HG03139 (cell line): ENCODE measurements at regions not wholly inside any gene's neighbourhood (a gene's known extent, or its start where the extent isn't known, plus 50 kb on each side); places are given as distances from the start of the nearest gene placed in this dataset.
"Not testable (repeated sequence)": the region's sequence is repeated elsewhere in the genome, so short reads cannot be mapped to it uniquely, and the experiment has no call there.

ENCODE experiments used
- ATAC-seq: cut with Tn5 transposase; IDR thresholded peaks from one replicate; pipeline ENCODE4 v1.9.1; 2021; ENCODE audit not compliant: unreplicated experiment

DNA sequence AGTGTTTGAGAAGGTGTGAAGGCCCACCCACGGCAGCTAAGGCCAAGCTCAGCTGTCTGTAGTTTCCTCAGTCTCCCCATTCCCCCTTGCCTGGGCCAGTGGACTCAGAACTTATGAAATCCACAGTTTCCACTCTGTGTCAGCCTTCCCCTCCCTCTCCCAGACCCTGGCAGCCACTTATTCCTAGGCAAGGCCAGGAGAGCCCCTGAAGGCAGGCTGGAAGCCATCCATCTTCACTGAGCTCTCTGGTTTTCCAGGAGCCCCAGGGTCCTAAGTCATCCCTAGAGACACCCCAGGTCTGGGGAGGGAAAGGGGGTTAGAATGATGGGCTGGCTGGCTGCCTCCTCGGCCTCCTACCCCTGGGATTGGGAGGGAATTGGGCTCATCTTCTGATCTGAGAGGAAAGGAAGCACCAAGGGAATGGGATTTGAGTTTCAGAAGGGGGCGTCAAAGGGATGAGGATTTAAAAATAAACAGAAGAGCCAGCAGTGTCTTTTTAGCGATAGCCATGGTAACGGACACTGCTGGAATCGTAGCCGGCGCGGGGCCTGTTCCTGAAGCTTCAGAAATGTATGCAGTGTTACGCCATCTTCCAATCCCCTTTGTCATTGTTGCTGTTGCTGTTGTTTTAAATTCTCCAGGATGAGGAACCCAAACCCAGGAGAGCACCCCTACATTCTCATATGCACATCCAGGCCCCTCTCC is 561.1 kb upstream of the CADM1 start:
- no peak for ATAC-seq

DNA sequence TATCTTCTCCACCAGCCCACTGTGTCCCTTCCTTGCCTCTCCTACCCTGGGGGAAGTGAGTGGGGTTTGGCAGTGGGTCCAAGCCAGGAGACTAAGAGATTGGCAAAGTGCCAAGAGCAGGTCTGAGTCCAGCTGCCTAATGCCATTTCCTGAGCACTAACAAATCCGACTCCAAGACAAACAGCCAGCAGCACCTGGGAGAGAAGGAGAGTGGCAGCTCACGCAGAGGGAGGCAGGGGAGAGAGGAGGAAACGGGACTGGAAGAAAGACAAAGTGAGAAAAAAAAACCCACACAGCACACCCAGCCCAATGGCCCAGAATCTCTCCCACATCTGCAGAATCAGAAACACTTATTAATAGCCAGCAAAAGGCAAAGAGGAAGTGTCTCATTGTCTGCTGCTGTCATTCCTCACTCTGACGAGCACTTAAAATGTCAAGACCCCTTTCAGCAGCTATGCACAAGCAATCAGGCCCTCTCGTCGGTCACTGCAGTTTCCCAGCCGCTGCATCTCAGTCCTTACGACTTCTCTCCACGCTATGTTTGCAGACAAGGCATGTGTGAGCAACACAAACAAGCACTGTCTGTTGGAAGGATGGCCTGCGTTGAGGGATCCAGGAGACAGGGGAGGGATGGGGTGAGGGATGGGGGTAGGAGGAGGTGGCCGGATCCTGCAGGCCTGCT is 558.4 kb upstream of the CADM1 start:
- no peak for ATAC-seq

DNA sequence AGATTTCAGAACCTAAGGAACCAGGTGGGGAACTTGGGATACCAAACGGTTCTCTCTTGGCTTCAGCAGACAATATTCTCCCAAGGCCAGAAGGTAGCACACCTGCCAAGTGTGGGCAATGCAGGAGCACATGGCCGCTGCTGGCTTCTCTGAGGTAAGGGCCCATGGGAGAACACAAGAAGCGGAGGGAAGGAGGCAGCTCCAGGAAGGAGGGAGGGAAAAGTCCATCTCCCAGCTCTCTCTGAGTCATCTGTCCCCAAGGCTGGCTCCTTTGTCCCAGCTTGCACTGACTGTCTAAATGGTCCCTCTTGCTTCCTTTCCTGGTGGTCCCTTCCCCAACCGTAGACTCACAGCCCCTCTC is 557.9 kb upstream of the CADM1 start:
- ATAC-seq, result no peak

DNA sequence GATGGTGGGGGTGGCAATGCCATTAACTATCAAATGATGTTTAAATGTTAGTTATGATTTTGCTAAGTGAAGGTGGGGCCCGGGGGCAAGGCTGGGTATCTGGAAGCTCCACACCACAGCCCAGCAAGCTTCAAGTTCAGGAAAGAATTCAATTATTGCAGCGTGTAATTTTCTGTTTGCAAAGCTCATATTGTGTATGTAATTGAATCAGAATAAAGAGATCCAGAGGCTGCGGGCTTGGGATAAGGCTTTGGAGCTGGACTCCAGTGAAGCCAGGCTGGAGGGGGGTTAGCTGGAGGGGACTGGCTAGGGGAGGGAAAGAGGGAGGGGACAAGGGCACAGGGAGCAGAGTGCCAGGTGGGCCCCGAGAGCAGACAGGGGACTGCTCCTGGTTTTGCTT is 557.1 kb upstream of the CADM1 start:
- ATAC-seq, result no peak

DNA sequence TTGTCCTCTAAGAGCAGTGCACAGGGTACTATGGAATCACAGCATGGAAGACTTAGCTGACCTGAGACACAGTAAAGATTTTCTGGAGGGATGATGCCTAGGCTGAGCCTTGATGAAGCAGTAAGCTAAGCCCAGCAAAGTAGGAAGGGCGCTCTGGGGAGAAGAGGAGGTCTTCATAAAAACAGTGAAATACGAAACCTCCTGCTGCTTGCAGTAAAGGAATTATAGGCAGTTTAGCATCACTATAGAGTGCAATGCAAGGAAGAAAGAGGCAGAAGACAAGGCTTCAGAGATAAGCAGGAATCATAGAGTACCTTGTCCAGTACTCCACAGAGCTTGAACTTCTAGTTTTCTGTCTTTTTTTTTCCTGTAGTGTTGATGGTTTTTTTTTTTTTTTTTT is 555.7 kb upstream of the CADM1 start:
- no peak for ATAC-seq

DNA sequence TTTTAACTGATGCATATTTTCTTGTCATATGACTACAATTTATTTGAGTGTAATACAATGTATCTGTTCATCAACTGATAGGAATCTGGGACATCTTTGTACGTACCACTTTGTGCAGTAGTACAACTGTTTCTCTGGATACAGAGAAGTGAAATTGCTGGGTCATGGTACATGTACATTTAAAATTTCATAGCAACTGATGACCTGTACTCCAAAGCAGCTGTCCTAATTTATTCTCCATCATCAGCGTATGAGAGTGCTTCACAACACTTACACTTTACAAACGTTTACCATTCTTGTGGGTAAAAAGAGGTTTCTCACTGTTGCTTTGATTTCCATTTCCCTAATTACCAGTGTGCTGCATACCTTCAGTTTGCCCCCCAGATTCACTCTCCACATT is 552.8 kb upstream of the CADM1 start:
- ATAC-seq, result no peak

DNA sequence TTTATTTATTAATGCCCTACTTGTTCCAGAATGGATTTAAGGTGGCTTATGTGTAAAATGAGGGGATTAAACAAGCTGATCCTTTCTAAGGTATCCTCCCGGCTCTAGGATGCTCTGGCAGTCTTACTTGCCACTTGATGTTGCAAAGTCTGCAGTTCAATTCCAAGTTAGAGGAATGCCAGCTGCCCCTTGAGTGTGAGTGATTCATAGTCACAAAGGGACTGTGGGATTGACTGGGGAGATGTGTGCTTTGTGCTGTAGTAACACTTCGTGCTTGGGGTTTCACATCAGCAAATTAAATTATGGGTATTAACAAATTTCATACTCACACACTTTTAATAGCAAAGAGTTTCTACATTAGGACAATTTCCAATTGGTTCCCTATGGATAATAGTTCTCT is 550.8 kb upstream of the CADM1 start:
- ATAC-seq, result no peak

DNA sequence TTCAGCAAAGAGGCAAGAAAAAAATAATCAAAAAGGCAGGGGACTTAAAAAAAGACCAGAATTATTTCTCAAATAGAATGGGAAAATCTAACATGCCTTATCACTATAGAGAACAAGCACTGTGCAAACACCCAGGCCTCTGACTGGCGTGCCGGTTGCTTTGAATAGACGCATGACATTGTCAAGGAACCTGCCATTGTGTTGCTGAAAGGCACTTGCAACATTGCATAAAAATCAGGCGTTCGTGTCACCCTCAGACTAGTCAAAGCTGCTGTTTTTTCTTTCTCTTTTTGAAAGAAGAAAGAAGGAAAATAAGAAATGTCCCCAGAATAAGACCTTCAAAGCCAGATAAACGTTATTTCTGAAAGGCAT is 549.3 kb upstream of the CADM1 start:
- no peak for ATAC-seq

DNA sequence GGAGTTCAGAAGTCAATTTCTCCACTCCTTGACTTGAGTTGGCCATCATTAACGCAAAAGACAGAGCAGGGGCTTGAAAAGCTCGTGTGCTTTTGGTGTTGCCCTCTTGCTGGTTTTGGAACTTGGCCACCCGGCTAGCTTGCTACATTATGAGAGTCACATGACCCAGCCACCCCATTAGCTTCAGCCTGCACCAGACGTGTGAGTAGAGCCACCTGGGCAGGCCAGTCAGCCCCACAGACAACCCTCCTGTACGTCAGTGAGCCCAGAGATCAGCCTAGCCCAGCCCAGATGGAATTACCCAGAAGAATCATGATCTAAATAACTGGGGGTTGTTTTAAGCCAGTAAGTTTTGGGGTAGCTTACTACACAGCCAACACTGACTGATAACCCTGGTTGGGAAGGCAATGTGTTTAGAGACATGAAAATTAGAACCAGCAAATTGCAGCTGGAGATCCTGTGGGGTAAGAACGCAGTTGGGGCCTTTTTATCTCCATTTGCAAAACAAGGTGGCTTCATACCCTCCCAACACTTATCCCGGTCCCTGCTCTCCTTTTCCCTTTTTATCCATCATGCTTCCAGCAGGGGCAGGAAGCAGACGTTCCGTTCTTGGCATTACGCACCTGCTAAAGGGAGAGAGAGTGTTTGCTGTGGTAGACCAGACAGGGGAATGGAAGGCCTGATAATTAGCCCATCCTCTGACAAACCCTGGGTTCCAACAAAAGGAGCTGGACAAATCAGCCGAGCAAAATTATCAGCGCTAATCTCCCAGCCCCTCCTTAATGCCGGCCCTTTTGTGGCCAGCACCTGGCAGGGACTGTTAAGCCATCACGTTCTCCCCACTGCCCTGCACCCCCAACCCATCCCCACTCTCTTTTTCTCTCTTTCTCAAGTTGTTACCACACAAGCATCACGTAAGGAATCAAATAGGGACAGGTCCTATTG is 548.7 kb upstream of the CADM1 start:
- no peak for ATAC-seq

DNA sequence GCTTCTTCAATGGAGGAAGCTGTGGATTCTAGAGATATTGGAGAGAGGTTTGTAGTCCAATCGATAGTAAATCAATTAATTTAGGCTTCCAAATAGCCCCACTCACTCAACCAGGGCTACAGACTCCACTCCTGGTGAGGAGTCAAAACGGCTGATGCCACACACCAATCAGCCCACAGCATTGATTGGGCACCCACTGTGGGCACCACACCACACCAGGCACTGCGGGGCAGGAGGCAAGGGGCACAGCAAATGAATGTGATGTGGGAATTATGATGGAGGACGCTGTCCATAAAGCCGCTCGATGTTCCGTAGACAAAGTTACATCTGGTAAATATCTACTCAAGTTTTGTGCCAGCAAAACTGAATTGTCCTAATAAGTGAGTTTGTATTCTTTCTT is 547.3 kb upstream of the CADM1 start:
- ATAC-seq, result no peak

DNA sequence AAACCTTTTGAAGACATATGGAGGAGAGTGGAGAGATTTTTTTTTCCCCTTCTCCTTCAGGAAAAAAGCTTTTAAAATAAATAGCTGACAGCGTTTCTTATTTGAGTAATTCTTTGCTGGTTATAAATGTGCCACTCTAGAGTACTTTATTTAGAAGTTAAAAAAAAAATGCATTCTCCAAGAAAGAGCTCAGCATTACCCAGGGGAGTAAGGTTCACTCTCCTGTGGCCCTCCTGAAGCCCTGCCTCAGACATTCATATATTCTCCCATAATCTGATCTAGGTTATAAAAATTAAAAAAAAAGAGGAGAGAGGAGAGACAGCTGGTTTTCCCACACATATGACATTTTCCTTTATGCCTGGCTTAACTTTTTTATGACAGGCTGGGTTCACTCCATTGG is 545.2 kb upstream of the CADM1 start:
- ATAC-seq, result no peak

DNA sequence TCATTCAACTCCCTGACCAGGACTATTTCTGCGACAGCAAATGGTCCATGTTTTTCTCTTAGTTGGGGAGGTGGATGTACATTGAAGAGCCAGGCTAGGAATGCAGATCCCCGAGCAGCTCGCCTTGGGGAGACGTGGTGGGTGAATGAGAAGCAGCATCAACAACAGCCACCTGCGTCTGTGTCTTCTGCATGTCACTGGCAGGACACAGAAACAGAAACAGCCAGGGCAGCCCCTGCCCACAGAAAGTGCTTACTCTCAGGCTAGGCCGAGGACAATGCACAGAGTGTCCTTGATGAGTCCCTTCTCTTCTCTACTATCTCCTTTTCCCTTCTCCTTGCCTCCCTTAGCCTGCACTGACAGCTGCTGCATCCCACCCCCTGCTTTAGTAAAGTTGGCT is 541.9 kb upstream of the CADM1 start:
- ATAC-seq, result no peak

DNA sequence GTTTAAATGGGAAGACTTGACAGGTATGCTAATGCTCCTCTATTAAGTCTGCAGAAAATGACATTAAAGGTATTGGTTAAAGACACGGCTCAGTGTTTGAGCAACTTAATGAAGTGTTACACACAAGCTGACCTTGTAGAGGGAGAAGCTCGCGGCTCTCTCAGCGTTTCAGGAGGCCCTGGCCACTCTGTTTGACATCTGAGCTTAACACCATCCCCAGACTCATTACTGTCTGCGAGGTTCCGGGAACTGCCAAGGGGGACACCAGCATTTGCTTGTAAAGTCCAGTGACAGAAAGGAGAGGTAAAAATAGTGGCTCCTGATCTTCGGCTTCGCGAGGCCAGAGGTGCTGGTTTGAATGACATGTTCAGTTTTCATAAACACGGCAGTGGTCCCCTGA is 540.7 kb upstream of the CADM1 start:
- no peak for ATAC-seq

DNA sequence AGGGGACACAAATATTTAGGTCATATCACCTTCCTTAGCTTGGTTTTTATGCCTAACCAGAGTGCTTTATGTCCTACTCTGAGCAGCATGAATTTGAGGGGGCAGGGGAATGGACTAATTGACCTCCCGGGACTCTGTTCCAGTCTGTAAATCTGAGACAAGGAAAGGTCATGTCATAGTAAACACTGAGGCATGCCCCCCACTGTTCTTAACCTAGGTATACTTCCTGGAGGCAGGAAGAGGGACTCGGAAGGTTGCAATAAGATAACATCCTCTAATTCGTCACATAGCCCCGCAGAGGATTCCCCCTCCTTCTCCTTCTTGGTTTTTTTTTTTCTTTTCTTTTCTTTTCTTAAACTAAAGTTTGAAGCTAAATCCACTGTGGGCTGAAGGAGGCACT is 540.3 kb upstream of the CADM1 start:
- no peak for ATAC-seq

DNA sequence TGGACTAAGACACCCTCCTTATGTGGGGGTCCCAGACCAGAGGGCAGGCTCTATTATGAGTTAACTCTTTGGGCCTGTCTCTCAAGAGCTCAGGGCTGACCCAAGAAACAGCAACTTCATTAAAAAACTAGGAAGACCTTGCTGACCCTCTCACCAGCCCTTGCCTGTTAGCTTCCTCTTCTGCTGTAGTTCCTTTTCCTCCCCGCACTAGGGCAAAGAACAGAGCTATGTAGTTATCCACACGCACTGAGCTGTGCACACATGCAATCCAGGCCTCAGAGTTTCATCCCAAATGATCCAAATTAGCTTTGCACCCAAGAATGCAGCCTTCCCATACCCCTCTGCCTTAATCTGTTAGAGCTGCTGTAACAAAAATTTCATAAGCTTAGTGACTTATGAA is 539.6 kb upstream of the CADM1 start:
- no peak for ATAC-seq

DNA sequence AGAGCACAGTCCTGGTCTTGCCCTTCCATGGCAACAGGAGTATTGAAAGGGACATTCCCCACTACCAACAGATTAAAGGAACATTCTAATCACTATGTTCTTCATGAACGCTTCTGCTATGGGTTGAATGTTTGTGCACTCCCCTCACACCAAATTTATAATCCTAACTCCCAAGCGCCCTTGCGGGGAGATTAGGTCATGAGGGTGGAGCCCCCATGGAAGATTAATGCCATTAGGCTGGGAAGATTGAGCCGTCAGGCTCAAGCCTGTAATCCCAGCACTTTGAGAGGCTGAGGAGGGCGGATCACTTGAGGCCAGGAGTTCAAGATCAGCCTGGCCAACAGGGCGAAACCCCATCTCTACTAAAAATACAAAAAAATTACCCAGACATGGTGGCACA is 538.8 kb upstream of the CADM1 start:
- not testable (repeated sequence) for ATAC-seq

DNA sequence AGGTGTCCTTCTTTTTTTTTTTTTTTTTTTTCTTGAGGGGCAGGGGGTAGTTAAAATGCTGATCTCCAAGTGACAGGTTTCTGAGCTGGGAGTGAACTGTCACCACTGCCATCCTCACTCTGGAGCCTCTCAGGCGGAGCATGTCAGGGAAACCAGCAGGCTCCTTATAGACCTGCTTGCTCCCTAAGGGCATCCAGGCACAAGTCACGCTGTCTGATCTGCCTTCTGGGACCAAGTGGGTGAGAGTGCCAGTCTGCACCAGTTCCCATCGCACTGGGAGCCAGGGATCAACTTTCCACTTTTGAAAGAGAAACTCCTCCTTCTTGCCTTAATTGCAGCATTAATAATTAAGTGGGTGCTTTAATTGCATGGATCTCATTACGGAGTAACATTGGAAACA is 537.9 kb upstream of the CADM1 start:
- ATAC-seq, result no peak

DNA sequence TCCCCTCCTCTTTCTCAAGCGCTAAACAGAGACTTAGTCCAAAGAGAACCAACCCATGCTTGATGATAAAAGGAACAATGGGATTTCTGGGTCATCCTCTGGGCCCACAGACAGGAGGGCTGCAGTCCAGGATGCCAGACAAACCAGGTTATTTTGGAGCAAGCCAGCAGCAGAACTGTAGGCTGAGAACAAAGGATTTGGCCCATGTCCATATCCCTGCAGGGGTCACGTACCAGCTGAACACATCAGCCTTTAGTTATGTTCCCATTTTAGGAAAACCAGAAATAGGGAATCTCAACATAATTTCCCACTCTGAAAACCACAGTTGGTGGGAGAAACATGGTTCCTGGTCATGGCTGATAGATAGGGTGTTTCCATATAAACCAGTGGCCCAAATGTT is 533.6 kb upstream of the CADM1 start:
- ATAC-seq, result no peak

DNA sequence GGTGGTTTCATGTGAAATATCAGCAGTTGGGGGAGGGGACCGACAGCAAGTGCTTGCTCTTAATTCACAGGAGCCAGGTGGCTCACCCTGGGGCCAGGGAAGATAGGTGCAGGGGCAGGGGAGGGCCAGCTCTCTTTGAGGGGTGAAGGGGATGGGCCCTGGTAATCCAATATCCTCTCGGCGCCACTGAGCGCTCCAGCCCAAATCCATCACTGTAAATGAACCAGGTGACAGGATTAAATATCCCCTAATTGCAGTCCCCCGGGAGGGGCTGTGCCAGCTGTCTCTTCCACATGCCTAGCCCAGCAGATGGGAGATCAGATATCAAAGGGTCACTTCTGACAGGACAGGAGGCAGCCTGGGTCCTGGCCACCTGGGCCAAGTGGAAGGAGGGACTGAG is 531.8 kb upstream of the CADM1 start:
- no peak for ATAC-seq

DNA sequence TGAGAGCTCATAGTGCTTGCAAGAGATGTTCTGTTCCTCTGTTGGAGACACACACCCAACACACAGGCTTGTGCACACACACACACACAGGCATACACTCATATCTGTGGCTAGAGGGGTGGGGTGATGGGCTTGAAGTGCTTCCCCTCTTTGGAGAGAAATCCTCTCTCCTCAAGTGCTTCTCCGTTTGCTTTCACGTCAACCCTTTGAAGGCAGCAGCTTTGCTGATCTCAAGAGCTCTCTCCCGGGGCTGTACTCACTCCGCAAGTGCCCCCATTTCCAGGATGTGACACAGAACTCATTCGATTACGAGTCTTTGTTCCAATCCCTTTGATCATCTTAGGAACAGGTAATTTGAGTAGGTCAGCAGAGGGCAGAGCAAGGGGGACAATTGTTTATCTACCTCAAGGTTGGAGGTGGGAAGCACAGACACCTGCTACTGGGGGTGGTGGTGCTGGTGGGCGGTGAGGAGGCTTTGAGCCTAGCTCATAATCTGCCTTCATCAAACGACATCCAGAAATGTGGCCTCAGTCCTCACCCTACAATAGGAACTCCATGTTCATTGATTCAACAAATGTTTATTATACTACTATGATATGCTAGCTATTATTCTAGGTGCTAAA is 529.8 kb upstream of the CADM1 start:
- no peak for ATAC-seq

DNA sequence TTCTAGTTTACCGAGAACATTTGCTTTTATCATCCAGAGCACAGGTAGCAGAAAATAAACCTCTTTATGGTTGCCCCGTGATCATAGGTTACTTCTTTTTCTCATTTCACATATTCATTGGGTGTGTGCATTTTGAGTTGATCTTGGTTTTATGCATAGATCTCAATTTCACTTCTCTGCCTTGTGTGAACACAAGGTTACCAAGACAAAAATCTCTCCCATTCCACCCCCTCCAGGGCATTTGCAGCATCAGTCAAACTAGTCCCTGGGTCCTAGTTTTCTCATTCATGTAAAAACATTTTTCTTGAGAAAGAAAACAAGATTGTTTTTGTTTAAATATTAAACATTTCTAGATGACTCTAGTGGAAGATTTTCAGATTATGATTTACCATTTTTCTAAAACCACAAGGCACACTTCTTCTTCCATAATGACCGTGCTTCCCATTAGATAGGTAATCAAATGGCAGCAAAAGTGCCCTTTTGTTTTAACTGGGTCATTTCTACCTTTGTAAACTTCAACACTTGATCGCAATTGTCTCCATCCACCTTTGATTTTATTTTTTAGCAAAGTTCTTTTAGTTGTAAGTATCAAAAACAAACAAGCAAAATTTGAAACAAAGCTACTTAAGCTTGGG is 526.6 kb upstream of the CADM1 start:
- ATAC-seq, result no peak
